ENCODE measurements at regions not wholly inside any gene's neighbourhood (a gene's known extent, or its start where the extent isn't known, plus 50 kb on each side); places are given as distances from the start of the nearest gene placed in this dataset.

DNA sequence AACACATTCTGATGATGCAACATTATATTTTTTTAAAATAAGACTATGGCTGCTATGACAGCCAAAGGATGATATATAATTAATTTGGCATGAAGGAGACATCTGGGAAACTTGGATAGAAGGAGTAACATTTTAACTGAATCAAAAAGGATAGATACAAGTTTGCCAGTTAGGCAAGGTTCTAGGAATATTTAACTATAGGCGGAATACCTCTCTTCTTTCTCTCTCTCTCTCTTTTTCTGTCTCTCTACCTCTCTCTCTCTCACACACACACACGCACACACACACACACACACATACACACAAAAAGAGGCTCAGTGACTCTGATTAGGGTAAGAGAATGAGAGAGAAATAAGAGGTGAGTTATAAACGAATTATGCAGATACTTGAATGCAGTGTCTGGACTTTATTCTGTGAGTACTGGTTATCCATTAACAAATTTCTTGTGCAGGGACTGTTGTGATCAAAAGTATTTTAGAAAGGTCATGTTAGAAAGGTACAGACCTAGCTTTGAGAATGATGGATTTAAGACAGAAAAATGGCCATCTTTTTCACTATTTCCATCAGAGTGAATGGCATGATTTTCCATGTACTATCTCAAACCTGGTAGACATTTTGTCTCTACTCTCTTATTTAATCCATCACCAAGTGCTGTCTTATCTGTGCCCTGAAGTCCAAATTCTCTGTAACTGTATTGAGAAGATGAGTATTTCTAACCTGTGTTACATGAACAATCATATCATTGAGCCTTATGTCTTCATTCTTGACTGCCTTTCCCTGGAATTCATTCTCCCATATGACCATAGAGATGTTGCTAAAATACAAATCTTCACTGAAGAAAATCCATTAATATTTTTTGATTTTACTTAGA, 1106.9 kb upstream of the ADGRL4 start:
- 11 to 14% methylated on average over 3 of the region's 3 CpGs for WGBS, 2 experiments (ENCODE audit: low coverage in 1 of 2, low lambda C conversion rate in 2 of 2, missing lambda C conversion rate in 2 of 2)
- no peaks in the 10 kb centered on the region for H4K20me1 ChIP-seq (ENCODE audit: insufficient read depth)
- H3K79me2 ChIP-seq (ENCODE audit: insufficient read depth), result no peaks in the 10 kb centered on the region
- TF ChIP-seq EZH2 (IDR thresholded peaks at IDR 0.05; ENCODE audit: insufficient read depth, poor library complexity, severe bottlenecking), result no peak
- TF ChIP-seq EZH2phosphoT487 (IDR thresholded peaks at IDR 0.05; ENCODE audit: insufficient read depth, low read depth), result no peak
- H3F3A ChIP-seq (ENCODE audit: insufficient read depth), result no peaks in the 10 kb centered on the region
- H3K4me1 ChIP-seq (ENCODE audit: insufficient read depth), result no peaks in the 10 kb centered on the region
- in situ Hi-C loops (cut with MboI), result no loop called here
- no peak overlapping the region for H3K4me3 ChIP-seq
- H3K27ac ChIP-seq, result no peak overlapping the region
- no peaks in the 10 kb centered on the region for H3K36me3 ChIP-seq (ENCODE audit: low read depth)
- no peaks in the 10 kb centered on the region for H3K27me3 ChIP-seq (replicated peaks; ENCODE audit: insufficient read depth)
- no peak for DNase-seq
- H3K4me2 ChIP-seq (ENCODE audit: unreplicated experiment), result no peak overlapping the region
- H3K9me3 ChIP-seq (ENCODE audit: low read depth), result no peaks in the 10 kb centered on the region
- no peaks in the 10 kb centered on the region for H3K9me2 ChIP-seq (ENCODE audit: insufficient read depth)
- no peak overlapping the region for H2AFZ ChIP-seq
- no peak overlapping the region for H3K9ac ChIP-seq

GRCh38 chr1:80101159-80101558, 1094.6 kb upstream of the ADGRL4 start:
- no peak for DNase-seq
- Histone ChIP-seq H3K4me1 (ENCODE audit: insufficient read depth) (no peaks in the 10 kb centered on the region), H3F3A (ENCODE audit: insufficient read depth) (no peaks in the 10 kb centered on the region), H3K4me3 (no peak overlapping the region), H3K9ac (no peak overlapping the region), H3K9me2 (ENCODE audit: insufficient read depth) (no peaks in the 10 kb centered on the region), H3K9me3 (ENCODE audit: low read depth) (peaks cover 4% of the 10 kb centered on the region), H3K36me3 (ENCODE audit: low read depth) (no peaks in the 10 kb centered on the region), H3K27ac (no peak overlapping the region), H3K27me3 (replicated peaks; ENCODE audit: insufficient read depth) (no peaks in the 10 kb centered on the region), H4K20me1 (ENCODE audit: insufficient read depth) (no peaks in the 10 kb centered on the region), H3K79me2 (ENCODE audit: insufficient read depth) (no peaks in the 10 kb centered on the region), H2AFZ (no peak overlapping the region), H3K4me2 (ENCODE audit: unreplicated experiment) (no peak overlapping the region)
- TF ChIP-seq EZH2phosphoT487 (IDR thresholded peaks at IDR 0.05; ENCODE audit: insufficient read depth, low read depth) (no peak), EZH2 (IDR thresholded peaks at IDR 0.05; ENCODE audit: insufficient read depth, poor library complexity, severe bottlenecking) (no peak)
- WGBS, 2 experiments (ENCODE audit: low coverage in 1 of 2, low lambda C conversion rate in 2 of 2, missing lambda C conversion rate in 2 of 2), result 22 to 29% methylated on average over 2 of the region's 2 CpGs
- in situ Hi-C loops (cut with MboI), result no loop called here

- Histone ChIP-seq H3K4me2 (ENCODE audit: unreplicated experiment) (no peak overlapping the region), H4K20me1 (ENCODE audit: insufficient read depth) (no peaks in the 10 kb centered on the region), H3F3A (ENCODE audit: insufficient read depth) (no peaks in the 10 kb centered on the region), H2AFZ (no peak overlapping the region), H3K9me2 (ENCODE audit: insufficient read depth) (no peaks in the 10 kb centered on the region), H3K4me3 (no peak overlapping the region), H3K9ac (no peak overlapping the region), H3K9me3 (ENCODE audit: low read depth) (peaks cover 4% of the 10 kb centered on the region), H3K79me2 (ENCODE audit: insufficient read depth) (no peaks in the 10 kb centered on the region), H3K4me1 (ENCODE audit: insufficient read depth) (no peaks in the 10 kb centered on the region), H3K36me3 (ENCODE audit: low read depth) (no peaks in the 10 kb centered on the region), H3K27ac (no peak overlapping the region), H3K27me3 (replicated peaks; ENCODE audit: insufficient read depth) (no peaks in the 10 kb centered on the region)
- TF ChIP-seq EZH2phosphoT487 (IDR thresholded peaks at IDR 0.05; ENCODE audit: insufficient read depth, low read depth) (no peak), EZH2 (IDR thresholded peaks at IDR 0.05; ENCODE audit: insufficient read depth, poor library complexity, severe bottlenecking) (no peak)
- in situ Hi-C loops (cut with MboI), result no loop called here
- no peak for DNase-seq
- 50 to 63% methylated on average over 1 of the region's 1 CpG for WGBS, 2 experiments (ENCODE audit: low coverage in 1 of 2, low lambda C conversion rate in 2 of 2, missing lambda C conversion rate in 2 of 2)
Measured at GRCh38 chr1:80099713-80100112, 1093.2 kb upstream of the ADGRL4 start.

GRCh38 chr1:80085067-80085466, 1078.5 kb upstream of the ADGRL4 start:
- Histone ChIP-seq H3K4me2 (ENCODE audit: unreplicated experiment) (no peak overlapping the region), H3K27me3 (replicated peaks; ENCODE audit: insufficient read depth) (no peaks in the 10 kb centered on the region), H3K9me3 (ENCODE audit: low read depth) (no peaks in the 10 kb centered on the region), H3K79me2 (ENCODE audit: insufficient read depth) (no peaks in the 10 kb centered on the region), H2AFZ (no peak overlapping the region), H3K4me3 (no peak overlapping the region), H3K4me1 (ENCODE audit: insufficient read depth) (no peaks in the 10 kb centered on the region), H3K36me3 (ENCODE audit: low read depth) (no peaks in the 10 kb centered on the region), H3K9ac (no peak overlapping the region), H3F3A (ENCODE audit: insufficient read depth) (no peaks in the 10 kb centered on the region), H3K27ac (no peak overlapping the region), H3K9me2 (ENCODE audit: insufficient read depth) (no peaks in the 10 kb centered on the region), H4K20me1 (ENCODE audit: insufficient read depth) (no peaks in the 10 kb centered on the region)
- in situ Hi-C loops (cut with MboI), result no loop called here
- TF ChIP-seq EZH2phosphoT487 (IDR thresholded peaks at IDR 0.05; ENCODE audit: insufficient read depth, low read depth) (no peak), EZH2 (IDR thresholded peaks at IDR 0.05; ENCODE audit: insufficient read depth, poor library complexity, severe bottlenecking) (no peak)
- DNase-seq, result no peak

Data from GM23248 (cell line).